ENCODE measurements at regions not wholly inside any gene's neighbourhood (a gene's known extent, or its start where the extent isn't known, plus 50 kb on each side); places are given as distances from the start of the nearest gene placed in this dataset.

GRCh38 chr3:174425422-174425821, 433.7 kb upstream of the NAALADL2 start:
- Histone ChIP-seq H3K9me3 (ENCODE audit: control insufficient read depth, low read depth, low read length) (no peaks in the 10 kb centered on the region), H3K4me3 (ENCODE audit: low read length) (no peak overlapping the region), H3K4me1 (ENCODE audit: control insufficient read depth, insufficient read depth, low read length) (no peaks in the 10 kb centered on the region), H3K27me3 (ENCODE audit: control insufficient read depth, insufficient read depth, low read length) (no peaks in the 10 kb centered on the region), H3K27ac (ENCODE audit: low read length) (no peak overlapping the region), H3K36me3 (ENCODE audit: control insufficient read depth, insufficient read depth, low read length) (no peaks in the 10 kb centered on the region)
- WGBS (ENCODE audit: insufficient coverage, low lambda C conversion rate) = no CpG with 5 or more reads among the region's 3 CpGs
- no peak for DNase-seq

DNA sequence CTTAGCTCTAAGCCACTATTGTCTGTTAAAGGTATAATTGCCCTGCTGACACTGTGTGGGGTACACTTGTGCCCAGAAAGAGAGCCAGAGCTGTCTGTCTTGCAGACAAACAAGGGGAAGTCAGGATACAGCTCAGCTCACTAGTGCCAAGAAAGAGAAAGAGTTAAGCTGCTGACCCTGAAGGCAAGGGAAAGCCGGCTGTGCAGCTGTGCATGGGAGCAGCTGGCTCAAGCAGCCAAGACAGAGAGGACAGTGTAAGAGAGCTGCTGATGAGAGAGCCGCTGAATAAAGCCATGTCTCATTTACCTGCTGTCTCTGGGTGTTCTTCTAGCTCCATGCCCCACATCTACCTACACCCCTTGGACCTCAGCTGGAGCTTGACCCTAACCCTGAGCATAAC, 428.1 kb upstream of the NAALADL2 start:
- Histone ChIP-seq H3K4me1 (ENCODE audit: control insufficient read depth, insufficient read depth, low read length) (no peaks in the 10 kb centered on the region), H3K27ac (ENCODE audit: low read length) (no peak overlapping the region), H3K4me3 (ENCODE audit: low read length) (no peak overlapping the region), H3K9me3 (ENCODE audit: control insufficient read depth, low read depth, low read length) (no peaks in the 10 kb centered on the region), H3K27me3 (ENCODE audit: control insufficient read depth, insufficient read depth, low read length) (no peaks in the 10 kb centered on the region), H3K36me3 (ENCODE audit: control insufficient read depth, insufficient read depth, low read length) (no peaks in the 10 kb centered on the region)
- DNase-seq = no peak
- WGBS (ENCODE audit: insufficient coverage, low lambda C conversion rate) = no CpG with 5 or more reads among the region's 2 CpGs

- H3K27ac ChIP-seq (ENCODE audit: low read length) = no peak overlapping the region
- H3K27me3 ChIP-seq (ENCODE audit: control insufficient read depth, insufficient read depth, low read length) = no peaks in the 10 kb centered on the region
- H3K4me1 ChIP-seq (ENCODE audit: control insufficient read depth, insufficient read depth, low read length) = no peaks in the 10 kb centered on the region
- no peaks in the 10 kb centered on the region for H3K9me3 ChIP-seq (ENCODE audit: control insufficient read depth, low read depth, low read length)
- no peak for DNase-seq
- no CpG with 5 or more reads among the region's 2 CpGs for WGBS (ENCODE audit: insufficient coverage, low lambda C conversion rate)
- no peak overlapping the region for H3K4me3 ChIP-seq (ENCODE audit: low read length)
- H3K36me3 ChIP-seq (ENCODE audit: control insufficient read depth, insufficient read depth, low read length) = no peaks in the 10 kb centered on the region
Observed at GRCh38 chr3:174431717-174432116, 427.4 kb upstream of the NAALADL2 start.

- H3K4me3 ChIP-seq (ENCODE audit: low read length) = no peak overlapping the region
- no peak for DNase-seq
- no peaks in the 10 kb centered on the region for H3K27me3 ChIP-seq (ENCODE audit: control insufficient read depth, insufficient read depth, low read length)
- no peaks in the 10 kb centered on the region for H3K9me3 ChIP-seq (ENCODE audit: control insufficient read depth, low read depth, low read length)
- no CpG with 5 or more reads among the region's 1 CpG for WGBS (ENCODE audit: insufficient coverage, low lambda C conversion rate)
- no peak overlapping the region for H3K27ac ChIP-seq (ENCODE audit: low read length)
- H3K36me3 ChIP-seq (ENCODE audit: control insufficient read depth, insufficient read depth, low read length) = no peaks in the 10 kb centered on the region
- H3K4me1 ChIP-seq (ENCODE audit: control insufficient read depth, insufficient read depth, low read length) = peaks cover 9% of the 10 kb centered on the region
Observed at GRCh38 chr3:174436367-174436766, 422.8 kb upstream of the NAALADL2 start.

- Histone ChIP-seq H3K36me3 (ENCODE audit: control insufficient read depth, insufficient read depth, low read length) (no peaks in the 10 kb centered on the region), H3K9me3 (ENCODE audit: control insufficient read depth, low read depth, low read length) (no peaks in the 10 kb centered on the region), H3K27ac (ENCODE audit: low read length) (peak overlapping the region; percentile 93), H3K4me3 (ENCODE audit: low read length) (no peak overlapping the region), H3K27me3 (ENCODE audit: control insufficient read depth, insufficient read depth, low read length) (no peaks in the 10 kb centered on the region), H3K4me1 (ENCODE audit: control insufficient read depth, insufficient read depth, low read length) (peaks cover 9% of the 10 kb centered on the region)
- DNase-seq = peak in 1 of 2 donors; percentile 69
- WGBS (ENCODE audit: insufficient coverage, low lambda C conversion rate) = 31% methylated on average over 3 of the region's 5 CpGs
Observed at GRCh38 chr3:174438501-174439145, 420.5 kb upstream of the NAALADL2 start.

DNA sequence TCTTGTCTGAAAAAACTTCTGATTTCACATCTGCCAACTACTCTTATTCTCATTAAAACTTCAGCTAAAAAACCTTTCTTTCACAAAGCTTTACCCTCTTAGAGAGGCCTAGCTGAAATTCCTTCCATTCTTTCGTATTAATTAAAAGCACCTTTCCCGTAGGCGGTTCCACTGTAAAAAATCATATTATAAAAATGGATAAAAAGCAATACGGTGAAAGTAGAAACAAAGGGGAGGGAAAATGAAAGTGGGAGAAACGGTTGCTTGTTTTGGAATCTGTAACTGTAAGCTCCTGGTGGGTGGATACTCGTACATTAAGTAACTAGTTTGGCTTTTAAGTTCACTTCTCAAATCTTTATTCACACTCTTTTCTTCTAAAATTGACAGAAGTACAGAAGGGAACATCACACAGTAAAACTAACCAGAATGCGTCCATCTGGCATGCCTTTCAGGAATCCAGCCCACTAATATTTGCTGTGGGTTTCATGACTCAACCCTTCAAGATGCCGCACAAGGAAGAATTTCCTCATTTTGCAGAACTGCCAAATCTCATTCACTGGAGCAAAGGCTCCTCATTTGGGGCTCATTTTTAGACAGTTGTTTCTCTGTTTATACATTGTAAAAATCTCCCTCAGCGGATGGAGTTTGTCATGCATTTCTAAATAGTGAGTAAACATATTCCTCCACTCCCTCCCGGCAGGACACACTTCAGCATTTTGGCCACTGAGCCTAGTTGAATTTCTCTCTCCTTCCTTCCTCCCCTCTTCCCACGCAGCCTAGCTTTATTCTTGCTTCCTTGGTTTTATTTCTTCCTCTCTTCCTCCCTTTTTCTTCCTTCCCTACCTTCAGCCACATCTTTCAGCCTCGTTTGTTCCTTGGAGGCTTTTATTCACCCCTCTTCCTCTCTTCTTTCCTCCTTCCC, 419.5 kb upstream of the NAALADL2 start:
- Histone ChIP-seq H3K9me3 (ENCODE audit: control insufficient read depth, low read depth, low read length) (no peaks in the 10 kb centered on the region), H3K27ac (ENCODE audit: low read length) (peak overlapping the region; percentile 93), H3K27me3 (ENCODE audit: control insufficient read depth, insufficient read depth, low read length) (no peaks in the 10 kb centered on the region), H3K4me1 (ENCODE audit: control insufficient read depth, insufficient read depth, low read length) (peaks cover 9% of the 10 kb centered on the region), H3K36me3 (ENCODE audit: control insufficient read depth, insufficient read depth, low read length) (no peaks in the 10 kb centered on the region), H3K4me3 (ENCODE audit: low read length) (peak overlapping the region; percentile 81)
- peak; percentile 14 to 59 for DNase-seq
- 25% methylated on average over 9 of the region's 12 CpGs for WGBS (ENCODE audit: insufficient coverage, low lambda C conversion rate)

DNA sequence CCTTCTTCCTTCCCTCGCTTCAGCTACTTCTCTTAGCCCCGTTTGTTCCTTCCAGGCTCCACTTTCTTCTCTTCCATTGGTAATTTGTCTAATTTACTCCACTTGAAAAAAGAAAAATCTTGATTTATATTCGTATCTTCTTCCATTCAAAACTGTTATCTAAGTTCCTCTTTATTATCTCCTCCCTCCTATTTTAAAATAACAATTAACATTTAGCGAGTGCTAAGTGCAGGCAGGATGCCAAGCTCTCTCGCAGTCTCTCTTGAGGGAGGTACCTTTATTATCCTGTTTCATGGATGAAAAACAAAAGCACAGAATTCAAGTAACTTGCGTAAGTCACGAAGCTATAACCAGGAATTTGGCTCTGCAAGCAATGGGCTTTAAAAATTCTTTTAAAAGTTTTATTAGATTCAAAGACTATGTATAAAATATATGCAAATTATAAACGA, 418.9 kb upstream of the NAALADL2 start:
- Histone ChIP-seq H3K9me3 (ENCODE audit: control insufficient read depth, low read depth, low read length) (no peaks in the 10 kb centered on the region), H3K27ac (ENCODE audit: low read length) (peak overlapping the region; percentile 93), H3K36me3 (ENCODE audit: control insufficient read depth, insufficient read depth, low read length) (no peaks in the 10 kb centered on the region), H3K27me3 (ENCODE audit: control insufficient read depth, insufficient read depth, low read length) (no peaks in the 10 kb centered on the region), H3K4me1 (ENCODE audit: control insufficient read depth, insufficient read depth, low read length) (peaks cover 9% of the 10 kb centered on the region), H3K4me3 (ENCODE audit: low read length) (peak overlapping the region; percentile 81)
- DNase-seq = peak in 1 of 2 donors; percentile 32
- WGBS (ENCODE audit: insufficient coverage, low lambda C conversion rate) = 8% methylated on average over 6 of the region's 8 CpGs

DNA sequence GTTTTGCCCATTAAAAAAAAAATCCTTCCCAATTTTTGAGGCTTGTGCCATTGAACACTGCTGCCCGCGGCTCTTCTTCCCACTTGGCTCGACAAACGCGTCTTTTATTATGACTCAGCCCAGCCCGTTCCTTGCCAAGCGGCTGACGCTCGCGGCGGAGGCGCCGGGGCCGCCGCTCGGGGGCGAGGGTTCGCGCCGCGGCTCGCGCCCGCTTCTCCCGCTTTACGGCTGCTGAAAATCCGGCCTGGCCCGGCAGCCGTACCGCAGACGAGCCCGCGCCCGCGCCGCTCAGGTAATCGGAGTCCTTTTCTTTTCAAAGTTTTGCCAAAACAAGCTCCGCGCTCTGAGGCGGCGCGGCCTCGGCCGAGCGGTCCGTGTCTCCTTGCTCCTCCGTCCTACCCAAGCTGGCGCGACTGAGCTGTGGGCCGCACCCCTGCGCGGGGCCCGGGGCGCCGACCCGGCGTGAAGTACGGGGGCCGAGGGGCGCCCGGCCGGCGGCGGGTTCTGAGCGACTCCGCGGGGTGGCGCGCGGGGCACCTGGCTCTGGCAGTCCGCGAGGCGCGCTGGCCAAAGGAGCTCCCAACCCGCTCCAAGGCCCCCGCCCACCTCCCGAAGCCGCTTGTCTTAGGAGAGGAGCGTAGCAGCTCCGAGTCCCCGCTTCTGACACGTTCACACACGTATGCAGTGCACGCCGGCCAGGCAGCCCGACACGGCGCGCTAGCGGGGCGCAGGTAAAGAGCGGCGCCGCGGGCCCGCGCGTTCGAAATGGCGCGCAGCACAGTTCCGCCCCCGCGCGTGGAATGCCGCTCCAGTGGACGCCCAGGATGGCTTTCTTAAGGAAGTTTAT, 418.2 kb upstream of the NAALADL2 start:
- H3K4me3 ChIP-seq (ENCODE audit: low read length) = peak overlapping the region; percentile 81
- H3K27ac ChIP-seq (ENCODE audit: low read length) = peak overlapping the region; percentile 93
- no peaks in the 10 kb centered on the region for H3K9me3 ChIP-seq (ENCODE audit: control insufficient read depth, low read depth, low read length)
- peaks cover 9% of the 10 kb centered on the region for H3K4me1 ChIP-seq (ENCODE audit: control insufficient read depth, insufficient read depth, low read length)
- no peaks in the 10 kb centered on the region for H3K27me3 ChIP-seq (ENCODE audit: control insufficient read depth, insufficient read depth, low read length)
- no CpG with 5 or more reads among the region's 107 CpGs for WGBS (ENCODE audit: insufficient coverage, low lambda C conversion rate)
- H3K36me3 ChIP-seq (ENCODE audit: control insufficient read depth, insufficient read depth, low read length) = no peaks in the 10 kb centered on the region
- peak; percentile 85 to 96 for DNase-seq

DNA sequence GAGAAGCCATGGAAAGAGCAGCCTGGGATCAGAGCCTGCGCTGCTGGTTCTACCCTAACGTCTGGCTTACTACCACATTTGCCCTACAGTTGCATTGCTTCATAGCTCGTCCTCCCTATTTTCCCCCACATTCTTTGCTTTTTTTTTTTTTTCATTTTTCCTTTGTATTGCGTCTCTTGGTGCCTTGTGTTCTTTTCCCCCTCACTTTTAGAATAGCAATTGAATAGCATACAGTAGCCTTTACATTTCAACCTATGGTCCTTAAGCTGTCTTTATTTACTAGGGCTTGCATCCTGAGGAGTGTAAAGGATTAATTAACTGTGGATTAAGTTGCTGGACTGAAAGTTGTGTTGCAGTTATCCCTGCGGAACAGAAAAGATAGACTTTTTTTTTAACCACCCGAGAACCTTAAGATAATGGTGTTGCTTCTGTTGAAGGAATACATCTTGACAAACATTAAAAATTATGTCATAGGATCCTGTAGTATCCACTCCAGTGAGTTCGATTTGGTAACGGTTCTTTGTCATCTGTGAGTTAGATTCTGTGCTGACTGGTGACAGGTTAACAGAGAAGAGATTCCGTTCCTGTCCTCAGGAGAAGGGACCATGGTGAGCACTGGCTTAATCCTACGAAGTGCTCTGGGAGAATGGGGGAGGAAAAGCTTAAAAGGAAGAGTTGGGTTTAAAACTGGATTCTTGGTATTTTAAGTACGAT, 417.4 kb upstream of the NAALADL2 start:
- peak overlapping the region; percentile 93 for H3K27ac ChIP-seq (ENCODE audit: low read length)
- H3K36me3 ChIP-seq (ENCODE audit: control insufficient read depth, insufficient read depth, low read length) = no peaks in the 10 kb centered on the region
- H3K4me3 ChIP-seq (ENCODE audit: low read length) = peak overlapping the region; percentile 81
- DNase-seq = peak in 1 of 2 donors; percentile 49
- H3K9me3 ChIP-seq (ENCODE audit: control insufficient read depth, low read depth, low read length) = no peaks in the 10 kb centered on the region
- H3K4me1 ChIP-seq (ENCODE audit: control insufficient read depth, insufficient read depth, low read length) = peaks cover 9% of the 10 kb centered on the region
- WGBS (ENCODE audit: insufficient coverage, low lambda C conversion rate) = 14% methylated on average over 3 of the region's 11 CpGs
- H3K27me3 ChIP-seq (ENCODE audit: control insufficient read depth, insufficient read depth, low read length) = no peaks in the 10 kb centered on the region
